ENCODE measurements at regions not wholly inside any gene's neighbourhood (a gene's known extent, or its start where the extent isn't known, plus 50 kb on each side); places are given as distances from the start of the nearest gene placed in this dataset.

DNA sequence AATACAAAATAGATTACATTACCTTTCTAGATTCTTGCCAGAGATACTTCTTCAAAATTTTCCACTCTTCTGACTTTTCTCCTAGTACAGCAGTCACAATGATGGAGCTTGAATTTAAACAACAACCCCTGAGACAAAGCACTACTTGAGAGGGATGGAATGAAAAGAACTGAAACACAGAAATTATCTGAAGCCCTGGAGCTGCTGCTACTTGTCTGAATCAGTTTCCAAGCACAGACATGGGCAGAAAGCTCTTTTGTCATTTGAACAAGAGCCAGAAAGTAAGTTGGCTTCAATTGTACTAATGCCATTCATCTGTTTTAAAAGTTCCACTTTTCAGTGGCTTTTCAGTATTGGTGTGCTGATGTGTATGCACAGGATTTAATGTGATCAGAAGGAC lies 718.5 kb upstream of the ARPP21 start (continued):
- TF ChIP-seq, protein P1, sequence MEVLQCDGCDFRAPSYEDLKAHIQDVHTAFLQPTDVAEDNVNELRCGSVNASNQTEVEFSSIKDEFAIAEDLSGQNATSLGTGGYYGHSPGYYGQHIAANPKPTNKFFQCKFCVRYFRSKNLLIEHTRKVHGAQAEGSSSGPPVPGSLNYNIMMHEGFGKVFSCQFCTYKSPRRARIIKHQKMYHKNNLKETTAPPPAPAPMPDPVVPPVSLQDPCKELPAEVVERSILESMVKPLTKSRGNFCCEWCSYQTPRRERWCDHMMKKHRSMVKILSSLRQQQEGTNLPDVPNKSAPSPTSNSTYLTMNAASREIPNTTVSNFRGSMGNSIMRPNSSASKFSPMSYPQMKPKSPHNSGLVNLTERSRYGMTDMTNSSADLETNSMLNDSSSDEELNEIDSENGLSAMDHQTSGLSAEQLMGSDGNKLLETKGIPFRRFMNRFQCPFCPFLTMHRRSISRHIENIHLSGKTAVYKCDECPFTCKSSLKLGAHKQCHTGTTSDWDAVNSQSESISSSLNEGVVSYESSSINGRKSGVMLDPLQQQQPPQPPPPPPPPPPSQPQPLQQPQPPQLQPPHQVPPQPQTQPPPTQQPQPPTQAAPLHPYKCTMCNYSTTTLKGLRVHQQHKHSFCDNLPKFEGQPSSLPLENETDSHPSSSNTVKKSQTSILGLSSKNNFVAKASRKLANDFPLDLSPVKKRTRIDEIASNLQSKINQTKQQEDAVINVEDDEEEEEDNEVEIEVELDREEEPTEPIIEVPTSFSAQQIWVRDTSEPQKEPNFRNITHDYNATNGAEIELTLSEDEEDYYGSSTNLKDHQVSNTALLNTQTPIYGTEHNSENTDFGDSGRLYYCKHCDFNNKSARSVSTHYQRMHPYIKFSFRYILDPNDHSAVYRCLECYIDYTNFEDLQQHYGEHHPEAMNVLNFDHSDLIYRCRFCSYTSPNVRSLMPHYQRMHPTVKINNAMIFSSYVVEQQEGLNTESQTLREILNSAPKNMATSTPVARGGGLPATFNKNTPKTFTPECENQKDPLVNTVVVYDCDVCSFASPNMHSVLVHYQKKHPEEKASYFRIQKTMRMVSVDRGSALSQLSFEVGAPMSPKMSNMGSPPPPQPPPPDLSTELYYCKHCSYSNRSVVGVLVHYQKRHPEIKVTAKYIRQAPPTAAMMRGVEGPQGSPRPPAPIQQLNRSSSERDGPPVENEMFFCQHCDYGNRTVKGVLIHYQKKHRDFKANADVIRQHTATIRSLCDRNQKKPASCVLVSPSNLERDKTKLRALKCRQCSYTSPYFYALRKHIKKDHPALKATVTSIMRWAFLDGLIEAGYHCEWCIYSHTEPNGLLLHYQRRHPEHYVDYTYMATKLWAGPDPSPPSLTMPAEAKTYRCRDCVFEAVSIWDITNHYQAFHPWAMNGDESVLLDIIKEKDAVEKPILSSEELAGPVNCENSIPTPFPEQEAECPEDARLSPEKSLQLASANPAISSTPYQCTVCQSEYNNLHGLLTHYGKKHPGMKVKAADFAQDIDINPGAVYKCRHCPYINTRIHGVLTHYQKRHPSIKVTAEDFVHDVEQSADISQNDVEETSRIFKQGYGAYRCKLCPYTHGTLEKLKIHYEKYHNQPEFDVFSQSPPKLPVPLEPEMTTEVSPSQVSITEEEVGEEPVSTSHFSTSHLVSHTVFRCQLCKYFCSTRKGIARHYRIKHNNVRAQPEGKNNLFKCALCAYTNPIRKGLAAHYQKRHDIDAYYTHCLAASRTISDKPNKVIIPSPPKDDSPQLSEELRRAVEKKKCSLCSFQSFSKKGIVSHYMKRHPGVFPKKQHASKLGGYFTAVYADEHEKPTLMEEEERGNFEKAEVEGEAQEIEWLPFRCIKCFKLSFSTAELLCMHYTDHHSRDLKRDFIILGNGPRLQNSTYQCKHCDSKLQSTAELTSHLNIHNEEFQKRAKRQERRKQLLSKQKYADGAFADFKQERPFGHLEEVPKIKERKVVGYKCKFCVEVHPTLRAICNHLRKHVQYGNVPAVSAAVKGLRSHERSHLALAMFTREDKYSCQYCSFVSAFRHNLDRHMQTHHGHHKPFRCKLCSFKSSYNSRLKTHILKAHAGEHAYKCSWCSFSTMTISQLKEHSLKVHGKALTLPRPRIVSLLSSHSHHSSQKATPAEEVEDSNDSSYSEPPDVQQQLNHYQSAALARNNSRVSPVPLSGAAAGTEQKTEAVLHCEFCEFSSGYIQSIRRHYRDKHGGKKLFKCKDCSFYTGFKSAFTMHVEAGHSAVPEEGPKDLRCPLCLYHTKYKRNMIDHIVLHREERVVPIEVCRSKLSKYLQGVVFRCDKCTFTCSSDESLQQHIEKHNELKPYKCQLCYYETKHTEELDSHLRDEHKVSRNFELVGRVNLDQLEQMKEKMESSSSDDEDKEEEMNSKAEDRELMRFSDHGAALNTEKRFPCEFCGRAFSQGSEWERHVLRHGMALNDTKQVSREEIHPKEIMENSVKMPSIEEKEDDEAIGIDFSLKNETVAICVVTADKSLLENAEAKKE (CRISPR knock-in tag; IDR thresholded peaks at IDR 0.05), result no peak
- TF ChIP-seq, protein P2, sequence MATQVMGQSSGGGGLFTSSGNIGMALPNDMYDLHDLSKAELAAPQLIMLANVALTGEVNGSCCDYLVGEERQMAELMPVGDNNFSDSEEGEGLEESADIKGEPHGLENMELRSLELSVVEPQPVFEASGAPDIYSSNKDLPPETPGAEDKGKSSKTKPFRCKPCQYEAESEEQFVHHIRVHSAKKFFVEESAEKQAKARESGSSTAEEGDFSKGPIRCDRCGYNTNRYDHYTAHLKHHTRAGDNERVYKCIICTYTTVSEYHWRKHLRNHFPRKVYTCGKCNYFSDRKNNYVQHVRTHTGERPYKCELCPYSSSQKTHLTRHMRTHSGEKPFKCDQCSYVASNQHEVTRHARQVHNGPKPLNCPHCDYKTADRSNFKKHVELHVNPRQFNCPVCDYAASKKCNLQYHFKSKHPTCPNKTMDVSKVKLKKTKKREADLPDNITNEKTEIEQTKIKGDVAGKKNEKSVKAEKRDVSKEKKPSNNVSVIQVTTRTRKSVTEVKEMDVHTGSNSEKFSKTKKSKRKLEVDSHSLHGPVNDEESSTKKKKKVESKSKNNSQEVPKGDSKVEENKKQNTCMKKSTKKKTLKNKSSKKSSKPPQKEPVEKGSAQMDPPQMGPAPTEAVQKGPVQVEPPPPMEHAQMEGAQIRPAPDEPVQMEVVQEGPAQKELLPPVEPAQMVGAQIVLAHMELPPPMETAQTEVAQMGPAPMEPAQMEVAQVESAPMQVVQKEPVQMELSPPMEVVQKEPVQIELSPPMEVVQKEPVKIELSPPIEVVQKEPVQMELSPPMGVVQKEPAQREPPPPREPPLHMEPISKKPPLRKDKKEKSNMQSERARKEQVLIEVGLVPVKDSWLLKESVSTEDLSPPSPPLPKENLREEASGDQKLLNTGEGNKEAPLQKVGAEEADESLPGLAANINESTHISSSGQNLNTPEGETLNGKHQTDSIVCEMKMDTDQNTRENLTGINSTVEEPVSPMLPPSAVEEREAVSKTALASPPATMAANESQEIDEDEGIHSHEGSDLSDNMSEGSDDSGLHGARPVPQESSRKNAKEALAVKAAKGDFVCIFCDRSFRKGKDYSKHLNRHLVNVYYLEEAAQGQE (IDR thresholded peaks at IDR 0.05; ENCODE audit: unreplicated experiment), result no peak
- TF ChIP-seq JUNB (IDR thresholded peaks at IDR 0.05; ENCODE audit: unreplicated experiment), result no peak
- no peak for TF ChIP-seq POLR2AphosphoS5 (IDR thresholded peaks at IDR 0.05; ENCODE audit: low read depth)
- no peak for TF ChIP-seq ETS1 (IDR thresholded peaks at IDR 0.05)
- TF ChIP-seq EZH2phosphoT487 (IDR thresholded peaks at IDR 0.05; ENCODE audit: unreplicated experiment), result no peak
- TF ChIP-seq EZH2 (IDR thresholded peaks at IDR 0.05; ENCODE audit: low read depth, unreplicated experiment), result no peak

Measured in GM23338 (cell line).